Sciatic nerve (tissue), 2 donors: ENCODE measurements at regions not wholly inside any gene's neighbourhood (a gene's known extent, or its start where the extent isn't known, plus 50 kb on each side); places are given as distances from the start of the nearest gene placed in this dataset.
"Not testable (repeated sequence)": the region's sequence is repeated elsewhere in the genome, so short reads cannot be mapped to it uniquely, and the experiment has no call there.

Source experiments
- ATAC-seq: fragments of 200-7000 bp; cut with Tn5 transposase; one replicate; pipeline ENCODE4 v1.9.1; 2020; ENCODE audit warnings: mild to moderate bottlenecking, moderate library complexity
- DNase-seq: peaks from one replicate; pipeline ENCODE4 v3.0.0-alpha.2; 2020; ENCODE audit warnings: low spot score
- intact Hi-C: fragments of 100-400 bp; cut with DNase I; formaldehyde crosslinking; loops from one replicate; pipeline ENCODE4 v1.14.2; 2022
- donor health status: DM: no; HTN: no; CAD: no.
- donor health status: DM: no; HTN: no; CAD: no.

GRCh38 chr15:53171571-53171970 lies 381.4 kb upstream of the ONECUT1 start:
- DNase-seq (no peak), ATAC-seq (no peak)
- intact Hi-C loops, result no loop called here

- intact Hi-C loops, result no loop called here
- DNase-seq (no peak), ATAC-seq (no peak)
Observed at GRCh38 chr15:53166684-53167201, 376.6 kb upstream of the ONECUT1 start.

- intact Hi-C loops, result no loop called here
- no peak for ATAC-seq
- DNase-seq, result no peak
Observed at GRCh38 chr15:53165988-53166683, 376.0 kb upstream of the ONECUT1 start.

- ATAC-seq, result no peak
Observed at GRCh38 chr15:53160092-53160704, 370.1 kb upstream of the ONECUT1 start.

GRCh38 chr15:53159458-53159857 lies 369.3 kb upstream of the ONECUT1 start:
- ATAC-seq, result no peak
- intact Hi-C loops, result no loop called here

More at GRCh38 chr15:53160092-53160704, 370.1 kb upstream of the ONECUT1 start:
- intact Hi-C loops, result no loop called here
- DNase-seq, result no peak

GRCh38 chr15:53158995-53159394 lies 368.9 kb upstream of the ONECUT1 start:
- ATAC-seq (no peak), DNase-seq (no peak)
- intact Hi-C loops, result no loop called here

More at GRCh38 chr15:53159458-53159857, 369.3 kb upstream of the ONECUT1 start:
- no peak for DNase-seq

GRCh38 chr15:53133255-53133850 lies 343.2 kb upstream of the ONECUT1 start:
- DNase-seq, result no peak
- no peak for ATAC-seq
- intact Hi-C loops, result no loop called here

GRCh38 chr15:53130943-53131342 lies 340.8 kb upstream of the ONECUT1 start:
- ATAC-seq (no peak), DNase-seq (no peak)
- intact Hi-C loops, result no loop called here

GRCh38 chr15:53129121-53129904 lies 339.2 kb upstream of the ONECUT1 start:
- DNase-seq (no peak), ATAC-seq (no peak)
- intact Hi-C loops, result no loop called here

GRCh38 chr15:53128652-53129051 lies 338.5 kb upstream of the ONECUT1 start:
- DNase-seq (no peak), ATAC-seq (no peak)
- intact Hi-C loops, result no loop called here

- DNase-seq (no peak), ATAC-seq (no peak)
- intact Hi-C loops, result no loop called here
Observed at GRCh38 chr15:53126144-53126543, 336.0 kb upstream of the ONECUT1 start.

- intact Hi-C loops, result no loop called here
- DNase-seq, result no peak
- no peak for ATAC-seq
Observed at GRCh38 chr15:53122818-53123217, 332.7 kb upstream of the ONECUT1 start.

- intact Hi-C loops, ATAC-seq: not testable (repeated sequence)
Observed at GRCh38 chr15:53116915-53117314, 326.8 kb upstream of the ONECUT1 start.

GRCh38 chr15:53116169-53116568 lies 326.0 kb upstream of the ONECUT1 start:
- intact Hi-C loops, result no loop called here
- DNase-seq (no peak), ATAC-seq (no peak)

More at GRCh38 chr15:53116915-53117314, 326.8 kb upstream of the ONECUT1 start:
- DNase-seq, result not testable (repeated sequence)

GRCh38 chr15:53115563-53115962 lies 325.4 kb upstream of the ONECUT1 start:
- intact Hi-C loops, result no loop called here
- ATAC-seq (no peak), DNase-seq (no peak)

- intact Hi-C loops, result no loop called here
- ATAC-seq (no peak), DNase-seq (no peak)
Observed at GRCh38 chr15:53114960-53115359, 324.8 kb upstream of the ONECUT1 start.

- ATAC-seq (no peak), DNase-seq (no peak)
- intact Hi-C loops, result no loop called here
Observed at GRCh38 chr15:53110999-53111398, 320.9 kb upstream of the ONECUT1 start.

- ATAC-seq, result no peak
- intact Hi-C loops, result no loop called here
- no peak for DNase-seq
Observed at GRCh38 chr15:53108319-53108718, 318.2 kb upstream of the ONECUT1 start.

GRCh38 chr15:53107855-53108254 lies 317.7 kb upstream of the ONECUT1 start:
- intact Hi-C loops, result no loop called here
- no peak for DNase-seq
- ATAC-seq, result no peak
